ENCODE measurements at regions not wholly inside any gene's neighbourhood (a gene's known extent, or its start where the extent isn't known, plus 50 kb on each side); places are given as distances from the start of the nearest gene placed in this dataset.

DNA sequence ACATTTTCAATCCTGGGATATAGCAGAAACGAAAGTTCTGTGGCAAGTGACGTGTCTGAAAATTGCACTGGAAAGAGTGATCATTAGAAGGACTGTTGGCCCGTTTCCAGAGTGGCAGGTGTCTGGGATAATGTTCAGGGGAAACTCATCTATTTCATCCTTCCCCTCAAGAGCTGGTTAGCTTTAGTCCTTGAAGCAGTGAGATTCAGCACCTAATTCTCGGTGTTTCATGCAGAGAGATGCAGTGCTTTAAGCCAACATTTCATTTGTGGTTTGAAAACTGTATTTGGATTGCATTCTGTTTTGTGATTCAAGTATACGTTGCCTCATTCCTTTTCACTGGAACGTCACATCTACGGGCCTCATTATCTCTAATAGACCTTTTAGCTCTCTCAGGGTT is 205.0 kb upstream of the RAG2 start:
- TF ChIP-seq POLR2A (IDR thresholded peaks at IDR 0.05), result no peak
- TF ChIP-seq, protein P1, sequence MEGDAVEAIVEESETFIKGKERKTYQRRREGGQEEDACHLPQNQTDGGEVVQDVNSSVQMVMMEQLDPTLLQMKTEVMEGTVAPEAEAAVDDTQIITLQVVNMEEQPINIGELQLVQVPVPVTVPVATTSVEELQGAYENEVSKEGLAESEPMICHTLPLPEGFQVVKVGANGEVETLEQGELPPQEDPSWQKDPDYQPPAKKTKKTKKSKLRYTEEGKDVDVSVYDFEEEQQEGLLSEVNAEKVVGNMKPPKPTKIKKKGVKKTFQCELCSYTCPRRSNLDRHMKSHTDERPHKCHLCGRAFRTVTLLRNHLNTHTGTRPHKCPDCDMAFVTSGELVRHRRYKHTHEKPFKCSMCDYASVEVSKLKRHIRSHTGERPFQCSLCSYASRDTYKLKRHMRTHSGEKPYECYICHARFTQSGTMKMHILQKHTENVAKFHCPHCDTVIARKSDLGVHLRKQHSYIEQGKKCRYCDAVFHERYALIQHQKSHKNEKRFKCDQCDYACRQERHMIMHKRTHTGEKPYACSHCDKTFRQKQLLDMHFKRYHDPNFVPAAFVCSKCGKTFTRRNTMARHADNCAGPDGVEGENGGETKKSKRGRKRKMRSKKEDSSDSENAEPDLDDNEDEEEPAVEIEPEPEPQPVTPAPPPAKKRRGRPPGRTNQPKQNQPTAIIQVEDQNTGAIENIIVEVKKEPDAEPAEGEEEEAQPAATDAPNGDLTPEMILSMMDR (IDR thresholded peaks at IDR 0.05), result no peak
- TF ChIP-seq EP300 (IDR thresholded peaks at IDR 0.05), result no peak

Measured in ovary (tissue), 3 donors.